ENCODE measurements at regions not wholly inside any gene's neighbourhood (a gene's known extent, or its start where the extent isn't known, plus 50 kb on each side); places are given as distances from the start of the nearest gene placed in this dataset.

- TF ChIP-seq ZNF366 (tag by site-specific recombination; conservative IDR thresholded peaks at IDR 0.05): no peak
- TF ChIP-seq ZBTB26 (tag by site-specific recombination; optimal IDR thresholded peaks at IDR 0.05): no peak
- TF ChIP-seq OVOL3 (tag by site-specific recombination; IDR thresholded peaks at IDR 0.05): no peak
Measured at GRCh38 chr9:117825609-117826347, 121.6 kb downstream of the TLR4 start (continued).

GRCh38 chr9:117826837-117827236, 122.6 kb downstream of the TLR4 start:
- Histone ChIP-seq H3K4me3 (ENCODE audit: low read depth, low read length) (no peak overlapping the region), H3K9me3 (ENCODE audit: control insufficient read depth, insufficient read depth, low read depth, low read length) (no peaks in the 10 kb centered on the region), H3K27ac (ENCODE audit: extremely low read depth, low read depth, low read length) (no peak overlapping the region), H3K36me3 (ENCODE audit: control insufficient read depth in 2 of 2, insufficient read depth in 1 of 2, low read length in 2 of 2) (no peaks in the 10 kb centered on the region), H3K4me1 (ENCODE audit: control insufficient read depth, insufficient read depth, low read length) (no peaks in the 10 kb centered on the region)
- ChIA-PET POLR2A (no interaction called here), CTCF (interaction anchor here (0.6 kb wide), 1 partner anchor 255 kb away, joined by 3 read pairs; no protein-coding TSS in a partner anchor)
- TF ChIP-seq ZFP3 (tag by site-specific recombination; IDR thresholded peaks at IDR 0.05; ENCODE audit: low read depth) (no peak), ZNF837 (tag by site-specific recombination; IDR thresholded peaks at IDR 0.05) (no peak), GLIS2 (tag by site-specific recombination; IDR thresholded peaks at IDR 0.05) (no peak), ZFHX2 (tag by site-specific recombination; conservative IDR thresholded peaks at IDR 0.05) (no peak), ZSCAN23 (tag by site-specific recombination; IDR thresholded peaks at IDR 0.05) (no peak), ZNF2 (tag by site-specific recombination; IDR thresholded peaks at IDR 0.05) (no peak), ZNF777 (tag by site-specific recombination; IDR thresholded peaks at IDR 0.05; ENCODE audit: borderline replicate concordance) (no peak), ZSCAN18 (tag by site-specific recombination; IDR thresholded peaks at IDR 0.05) (no peak), HOXD13 (CRISPR knock-in tag; IDR thresholded peaks at IDR 0.05; ENCODE audit: borderline replicate concordance) (no peak), ZBTB8A (tag by site-specific recombination; IDR thresholded peaks at IDR 0.05) (no peak), SCRT2 (tag by site-specific recombination; IDR thresholded peaks at IDR 0.05) (no peak), ZNF140 (tag by site-specific recombination; IDR thresholded peaks at IDR 0.05) (no peak), ZNF544 (tag by site-specific recombination; IDR thresholded peaks at IDR 0.05) (no peak), ZFP69B (tag by site-specific recombination; IDR thresholded peaks at IDR 0.05) (no peak), TSHZ1 (tag by site-specific recombination; IDR thresholded peaks at IDR 0.05; ENCODE audit: borderline replicate concordance) (no peak), ZNF514 (tag by site-specific recombination; IDR thresholded peaks at IDR 0.05) (no peak), ZNF843 (tag by site-specific recombination; IDR thresholded peaks at IDR 0.05) (no peak), MYNN (tag by site-specific recombination; IDR thresholded peaks at IDR 0.05; ENCODE audit: borderline replicate concordance) (no peak), GFI1B (tag by site-specific recombination; IDR thresholded peaks at IDR 0.05) (no peak), ZNF549 (tag by site-specific recombination; IDR thresholded peaks at IDR 0.05) (no peak)

All from HEK293 (cell line).